ENCODE measurements at regions not wholly inside any gene's neighbourhood (a gene's known extent, or its start where the extent isn't known, plus 50 kb on each side); places are given as distances from the start of the nearest gene placed in this dataset.

- TF ChIP-seq CTCF (IDR thresholded peaks at IDR 0.05; ENCODE audit: extremely low read depth in 1 of 2, insufficient read depth in 1 of 2, low read depth in 1 of 2, low read length in 2 of 2) (no peak), POLR2AphosphoS5 (IDR thresholded peaks at IDR 0.05; ENCODE audit: insufficient read depth, low read depth, low read length) (no peak)
Measured at GRCh38 chr20:8964959-8965562, 103.8 kb upstream of the PLCB4 start.
